Thoracic aorta (tissue), 2 donors: ENCODE measurements at regions not wholly inside any gene's neighbourhood (a gene's known extent, or its start where the extent isn't known, plus 50 kb on each side); places are given as distances from the start of the nearest gene placed in this dataset.

Experiments used
- ATAC-seq: fragments of 150-250 bp; one replicate; pipeline ENCODE4 v1.8.0; 2017; ENCODE audit warnings: low read depth; ENCODE audit not compliant: insufficient number of reproducible peaks, low FRiP score
- DNase-seq: peaks from one replicate; pipeline ENCODE4 v3.0.0-alpha.2; 2020; ENCODE audit warnings: low spot score
- H3K27ac ChIP-seq, 2 donors: fragments of 200-600 bp; sonication (generic); 1 replicate in 1 of 2; 2 replicates in 1 of 2; pipeline ENCODE4 v1.5.1; 2016; ENCODE audit warnings: mild to moderate bottlenecking in 2 of 2, moderate library complexity in 2 of 2
- H3K27me3 ChIP-seq: fragments of 200-600 bp; sonication (generic); replicated peaks from 2 replicates; pipeline ENCODE4 v1.6.0; 2016; ENCODE audit warnings: mild to moderate bottlenecking; ENCODE audit not compliant: insufficient read depth
- H3K36me3 ChIP-seq: fragments of 200-600 bp; sonication (generic); one replicate; pipeline ENCODE4 v1.5.1; 2016
- H3K4me1 ChIP-seq, 2 donors: fragments of 200-600 bp; sonication (generic); 1 replicate in 1 of 2; 2 replicates in 1 of 2; pipeline versions ENCODE4 v1.5.1 to v1.6.0; 2016; ENCODE audit warnings: low read depth in 2 of 2, mild to moderate bottlenecking in 1 of 2; ENCODE audit not compliant: control insufficient read depth in 1 of 2
- H3K4me3 ChIP-seq: fragments of 200-600 bp; sonication (generic); 2 replicates; pipeline ENCODE4 v1.5.1; 2016; ENCODE audit warnings: mild to moderate bottlenecking
- H3K9me3 ChIP-seq: fragments of 200-600 bp; sonication (generic); 2 replicates; pipeline ENCODE4 v1.5.1; 2016
- TF ChIP-seq, protein P1 (sequence below): fragments of 200-600 bp; sonication (generic); IDR thresholded peaks from one replicate; pipeline ENCODE4 v1.5.1; 2019; ENCODE audit warnings: antibody characterized with exemption

DNA sequence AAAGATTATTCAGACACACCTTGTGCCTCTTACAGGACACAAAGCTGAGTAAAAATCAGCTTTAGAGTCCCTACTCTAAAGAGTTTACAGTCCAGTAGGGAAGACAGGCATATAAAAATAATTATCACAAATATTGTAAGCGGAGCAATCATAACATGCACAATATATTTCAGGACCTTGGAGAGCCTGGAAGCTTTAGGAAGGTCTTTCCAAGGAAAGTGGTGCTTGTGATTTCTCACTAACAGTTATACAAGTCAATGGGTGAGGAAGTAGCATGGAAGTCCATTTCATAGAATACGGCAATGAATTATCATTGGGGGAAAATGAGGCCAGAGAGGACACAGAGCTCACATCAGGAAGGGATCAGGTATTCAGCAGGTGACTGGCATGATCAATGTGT is 268.3 kb downstream of the C12orf50 start:
- Histone ChIP-seq H3K4me1 (no peaks in the 10 kb centered on the region), H3K27me3 (no peaks in the 10 kb centered on the region), H3K27ac (no peak overlapping the region), H3K9me3 (no peaks in the 10 kb centered on the region), H3K36me3 (no peaks in the 10 kb centered on the region), H3K4me3 (no peak overlapping the region)
- DNase-seq (no peak), ATAC-seq (no peak)
- TF ChIP-seq, protein P1, sequence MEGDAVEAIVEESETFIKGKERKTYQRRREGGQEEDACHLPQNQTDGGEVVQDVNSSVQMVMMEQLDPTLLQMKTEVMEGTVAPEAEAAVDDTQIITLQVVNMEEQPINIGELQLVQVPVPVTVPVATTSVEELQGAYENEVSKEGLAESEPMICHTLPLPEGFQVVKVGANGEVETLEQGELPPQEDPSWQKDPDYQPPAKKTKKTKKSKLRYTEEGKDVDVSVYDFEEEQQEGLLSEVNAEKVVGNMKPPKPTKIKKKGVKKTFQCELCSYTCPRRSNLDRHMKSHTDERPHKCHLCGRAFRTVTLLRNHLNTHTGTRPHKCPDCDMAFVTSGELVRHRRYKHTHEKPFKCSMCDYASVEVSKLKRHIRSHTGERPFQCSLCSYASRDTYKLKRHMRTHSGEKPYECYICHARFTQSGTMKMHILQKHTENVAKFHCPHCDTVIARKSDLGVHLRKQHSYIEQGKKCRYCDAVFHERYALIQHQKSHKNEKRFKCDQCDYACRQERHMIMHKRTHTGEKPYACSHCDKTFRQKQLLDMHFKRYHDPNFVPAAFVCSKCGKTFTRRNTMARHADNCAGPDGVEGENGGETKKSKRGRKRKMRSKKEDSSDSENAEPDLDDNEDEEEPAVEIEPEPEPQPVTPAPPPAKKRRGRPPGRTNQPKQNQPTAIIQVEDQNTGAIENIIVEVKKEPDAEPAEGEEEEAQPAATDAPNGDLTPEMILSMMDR, result no peak

DNA sequence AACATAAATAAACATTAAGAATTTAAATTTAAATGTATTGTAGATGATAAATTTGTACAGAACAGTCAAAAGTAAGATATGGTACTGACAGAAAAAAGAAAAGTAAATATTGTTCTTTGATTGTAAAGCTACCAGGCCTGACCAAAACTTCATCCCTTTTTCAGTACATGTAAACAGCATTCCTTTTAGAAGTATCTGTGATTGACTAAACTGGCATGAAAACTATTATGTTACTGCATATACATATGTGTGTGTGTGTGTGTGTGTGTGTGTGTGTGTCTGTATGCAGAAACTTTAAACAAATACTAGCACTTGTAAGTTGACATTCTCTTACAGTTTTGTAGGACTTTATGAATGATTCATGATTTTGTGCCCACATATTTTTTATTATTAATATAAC is 270.9 kb downstream of the C12orf50 start:
- no peaks in the 10 kb centered on the region for H3K36me3 ChIP-seq
- ATAC-seq, result no peak
- no peak for DNase-seq
- TF ChIP-seq, protein P1, result no peak
- no peak overlapping the region for H3K27ac ChIP-seq
- H3K4me3 ChIP-seq, result no peak overlapping the region
- H3K27me3 ChIP-seq, result no peaks in the 10 kb centered on the region
- H3K9me3 ChIP-seq, result no peaks in the 10 kb centered on the region
- H3K4me1 ChIP-seq, result no peaks in the 10 kb centered on the region

DNA sequence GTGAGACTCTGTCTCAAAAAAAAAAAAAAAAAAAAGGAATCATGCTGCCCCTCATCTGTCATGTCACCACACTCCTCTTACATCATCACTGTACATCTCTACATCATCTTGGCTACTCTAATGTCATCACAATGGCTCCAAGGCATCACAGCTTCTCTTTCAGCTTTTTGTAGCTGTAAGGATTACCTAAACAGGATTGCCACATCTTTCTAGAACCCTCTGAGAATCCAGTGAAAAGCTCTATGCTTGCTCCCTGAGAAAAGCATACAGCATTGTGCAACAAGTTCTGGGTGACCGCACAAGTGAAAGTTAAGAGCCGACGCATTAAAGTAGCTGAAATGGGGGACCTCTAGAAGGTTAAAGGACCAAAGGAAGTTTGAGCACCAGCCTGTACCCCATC is 272.5 kb downstream of the C12orf50 start:
- Histone ChIP-seq H3K27ac (no peak overlapping the region), H3K36me3 (no peaks in the 10 kb centered on the region), H3K4me3 (no peak overlapping the region), H3K4me1 (no peaks in the 10 kb centered on the region), H3K27me3 (no peaks in the 10 kb centered on the region), H3K9me3 (no peaks in the 10 kb centered on the region)
- DNase-seq (no peak), ATAC-seq (no peak)
- TF ChIP-seq, protein P1, result no peak

DNA sequence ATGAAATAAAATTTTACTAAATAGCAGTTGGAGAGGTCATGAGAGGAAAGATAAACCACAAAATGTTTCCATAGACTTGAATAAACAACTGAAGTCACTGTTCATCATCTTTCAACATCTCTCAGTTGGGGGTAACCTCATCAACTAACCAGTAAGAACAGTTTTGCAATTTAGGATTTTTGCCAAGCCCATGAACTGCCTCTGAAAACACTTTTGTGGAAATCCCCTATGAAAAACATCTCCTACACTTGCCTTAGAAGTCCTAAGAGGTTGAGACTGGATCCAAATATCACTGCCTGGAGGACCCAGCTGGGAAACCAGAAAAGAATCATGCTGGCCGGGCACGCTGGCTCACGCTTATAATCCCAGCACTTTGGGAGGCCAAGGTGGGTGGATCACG is 273.1 kb downstream of the C12orf50 start:
- TF ChIP-seq, protein P1, result no peak
- Histone ChIP-seq H3K36me3 (no peaks in the 10 kb centered on the region), H3K4me1 (no peaks in the 10 kb centered on the region), H3K4me3 (no peak overlapping the region), H3K9me3 (no peaks in the 10 kb centered on the region), H3K27me3 (no peaks in the 10 kb centered on the region), H3K27ac (no peak overlapping the region)
- no peak for ATAC-seq
- DNase-seq, result no peak

DNA sequence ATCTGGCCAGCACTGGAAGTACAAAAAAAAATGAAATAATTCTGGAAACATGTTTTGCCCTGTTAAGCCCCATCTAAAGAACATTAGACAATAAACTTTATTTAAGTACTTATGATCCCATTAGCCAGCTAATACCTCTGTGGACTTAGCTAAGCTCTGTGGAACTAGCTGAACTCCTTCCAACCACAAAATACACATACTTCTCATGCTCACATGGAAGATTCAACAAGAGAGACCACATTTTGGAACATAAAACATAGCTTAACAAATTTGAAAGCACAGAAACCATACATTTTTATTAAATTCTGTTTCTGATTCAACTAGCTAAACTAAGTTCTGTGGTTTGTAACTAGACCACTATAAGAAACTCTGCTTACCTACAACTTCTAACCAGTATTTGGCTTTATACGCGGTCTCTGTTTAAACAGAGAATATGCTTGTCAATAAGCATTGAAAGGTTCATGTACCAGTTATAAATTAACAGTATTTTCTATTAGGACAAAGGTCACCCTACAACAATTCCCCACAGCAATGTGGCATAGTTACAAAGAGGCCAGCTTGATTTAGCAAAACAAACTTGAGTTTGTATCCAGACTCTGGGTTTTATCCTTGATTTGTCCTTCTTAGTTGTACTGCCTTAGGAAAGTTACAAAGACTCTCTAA is 300.1 kb downstream of the C12orf50 start:
- DNase-seq, result no peak
- Histone ChIP-seq H3K4me3 (no peak overlapping the region), H3K4me1 (no peaks in the 10 kb centered on the region), H3K27ac (no peak overlapping the region), H3K9me3 (no peaks in the 10 kb centered on the region), H3K27me3 (no peaks in the 10 kb centered on the region), H3K36me3 (no peaks in the 10 kb centered on the region)
- ATAC-seq, result no peak
- TF ChIP-seq, protein P1, result no peak
